HCT116 (cell line): ENCODE measurements at regions not wholly inside any gene's neighbourhood (a gene's known extent, or its start where the extent isn't known, plus 50 kb on each side); places are given as distances from the start of the nearest gene placed in this dataset.

ENCODE experiments used
- ATAC-seq: fragments of 200-7000 bp; cut with Tn5 transposase; 2 replicates; pipeline ENCODE4 v1.9.1; 2020; ENCODE audit warnings: mild to moderate bottlenecking, moderate library complexity
- BruUV-seq: library from RNA; stranded (reverse); fragments of 400-500 nt; replicated peaks from 2 replicates; lab custom pipeline; 2021; lab: Mats Ljungman, UMichigan
- CTCF ChIA-PET: fragments of 300-600 bp; sonication (Branson Sonifier 250); formaldehyde crosslinking; loops from one replicate; lab custom pipeline; 2021; ENCODE audit warnings: antibody characterized with exemption; lab: Charles Lee
- POLR2A ChIA-PET: fragments of 300-600, 350-600 bp; sonication (Branson Sonifier 250); formaldehyde crosslinking; loops from one replicate; lab custom pipeline; 2021; ENCODE audit warnings: antibody characterized with exemption; lab: Charles Lee
- RAD21 ChIA-PET, 2 experiments: fragments of 300-600 bp; sonication (Branson Sonifier 250); formaldehyde crosslinking; loops; one replicate each; lab custom pipeline; 2023; ENCODE audit warnings: low total read pairs in 2 of 2; ENCODE audit not compliant: uncharacterized antibody in 2 of 2, unreplicated experiment in 2 of 2, low non-redundant PET in 1 of 2; lab: Charles Lee
- DNase-seq: peaks from one replicate; pipeline ENCODE4 v3.0.0-alpha.2; 2010; ENCODE audit warnings: low read depth, low spot score
- H2AFZ ChIP-seq: fragments of 200-600 bp; shearing (Covaris generic), sonication (generic); 2 replicates; pipeline ENCODE4 v1.6.1; 2017; ENCODE audit warnings: low read depth, mixed run types, mixed read lengths, antibody characterized with exemption, low read length; ENCODE audit not compliant: poor library complexity, severe bottlenecking
- H3K27ac ChIP-seq: 2 replicates; pipeline ENCODE4 v1.5.1; 2012; ENCODE audit warnings: low read depth, low read length
- H3K27me3 ChIP-seq: fragments of 200-600 bp; sonication (generic); 2 replicates; pipeline ENCODE4 v1.6.1; 2016; ENCODE audit warnings: mixed run types, low read length, mixed read lengths; ENCODE audit not compliant: insufficient read depth
- H3K36me3 ChIP-seq, 2 experiments: fragments of 200-500 bp in 1 of 2; fragments of 200-600 bp in 1 of 2; sonication (Bioruptor generic) in 1 of 2; sonication (generic) in 1 of 2; 2 replicates each; pipeline versions ENCODE4 v1.5.1 to v1.6.1; 2014 to 2016; ENCODE audit warnings: low read length in 2 of 2, inconsistent platforms in 1 of 2, mixed read lengths in 1 of 2, mixed run types in 1 of 2; ENCODE audit not compliant: insufficient read depth in 2 of 2, control insufficient read depth in 1 of 2
- H3K4me1 ChIP-seq, 2 experiments: fragments of 200-600 bp in 1 of 2; sonication (generic) in 1 of 2; 2 replicates each; pipeline versions ENCODE4 v1.5.1 to v1.6.1; 2012 to 2017; ENCODE audit warnings: low read length in 2 of 2, inconsistent platforms in 1 of 2, mild to moderate bottlenecking in 1 of 2, mixed read lengths in 1 of 2, mixed run types in 1 of 2, moderate library complexity in 1 of 2; ENCODE audit not compliant: insufficient read depth in 2 of 2, control insufficient read depth in 1 of 2
- H3K4me2 ChIP-seq: fragments of 200-600 bp; sonication (generic); 2 replicates; pipeline ENCODE4 v1.6.1; 2017; ENCODE audit warnings: mixed run types, low read length, mixed read lengths
- H3K4me3 ChIP-seq, 2 experiments: fragments of 200-600 bp in 1 of 2; sonication (generic) in 1 of 2; replicated peaks in 1 of 2; 2 replicates each; pipeline ENCODE4 v1.5.1; 2011 to 2016; ENCODE audit warnings: low read length in 2 of 2, control low read depth in 1 of 2, low read depth in 1 of 2, mild to moderate bottlenecking in 1 of 2, mixed read lengths in 1 of 2, mixed run types in 1 of 2
- H3K79me2 ChIP-seq: fragments of 200-600 bp; sonication (generic); 2 replicates; pipeline ENCODE4 v1.6.1; 2017; ENCODE audit warnings: mild to moderate bottlenecking, mixed run types, low read length, moderate library complexity, mixed read lengths; ENCODE audit not compliant: insufficient read depth
- H3K9ac ChIP-seq: fragments of 200-600 bp; sonication (generic); 2 replicates; pipeline ENCODE4 v1.6.1; 2016; ENCODE audit warnings: low read length, mixed read lengths
- H3K9me2 ChIP-seq: fragments of 200-600 bp; sonication (generic), shearing (Covaris generic); 2 replicates; pipeline ENCODE4 v1.6.1; 2017; ENCODE audit warnings: mixed run types, mild to moderate bottlenecking, moderate library complexity; ENCODE audit not compliant: insufficient read depth
- H3K9me3 ChIP-seq, 2 experiments: fragments of 200-500 bp in 1 of 2; fragments of 200-600 bp in 1 of 2; sonication (Bioruptor generic) in 1 of 2; sonication (generic) in 1 of 2; 2 replicates each; pipeline ENCODE4 v1.6.1; 2014 to 2017; ENCODE audit warnings: low read length in 2 of 2, mixed read lengths in 2 of 2, inconsistent platforms in 1 of 2, low read depth in 1 of 2, mild to moderate bottlenecking in 1 of 2, mixed run types in 1 of 2, moderate library complexity in 1 of 2; ENCODE audit not compliant: control insufficient read depth in 1 of 2, insufficient read depth in 1 of 2
- H4K20me1 ChIP-seq: fragments of 200-600 bp; sonication (generic), shearing (Covaris generic); 2 replicates; pipeline ENCODE4 v1.6.1; 2017; ENCODE audit warnings: mixed run types, mild to moderate bottlenecking, moderate library complexity; ENCODE audit not compliant: insufficient read depth
- ATF3 ChIP-seq: IDR thresholded peaks from 2 replicates; pipeline ENCODE4 v1.6.1; 2012
- CTCF ChIP-seq, 3 experiments: fragments of 200-600 bp in 1 of 3; sonication (generic) in 1 of 3; IDR thresholded peaks in 2 of 3; conservative IDR thresholded peaks in 1 of 3; 2 replicates each; pipeline ENCODE4 v1.5.1; 2012 to 2017; ENCODE audit warnings: low read depth in 2 of 3, low read length in 2 of 3, antibody characterized with exemption in 1 of 3, borderline replicate concordance in 1 of 3, control low read depth in 1 of 3, mild to moderate bottlenecking in 1 of 3, mixed read lengths in 1 of 3, mixed run types in 1 of 3, moderate library complexity in 1 of 3; ENCODE audit not compliant: insufficient read depth in 1 of 3
- EGR1 ChIP-seq: IDR thresholded peaks from 2 replicates; pipeline ENCODE4 v1.6.1; 2012; ENCODE audit warnings: low read depth
- POLR2AphosphoS5 ChIP-seq: IDR thresholded peaks from 2 replicates; pipeline ENCODE4 v1.6.1; 2011; ENCODE audit warnings: mild to moderate bottlenecking, low read depth, low read length, moderate library complexity
- RAD21 ChIP-seq: IDR thresholded peaks from 2 replicates; pipeline ENCODE4 v1.6.1; 2012; ENCODE audit warnings: low read depth, mild to moderate bottlenecking
- REST ChIP-seq: IDR thresholded peaks from 2 replicates; pipeline ENCODE4 v1.6.1; 2012; ENCODE audit warnings: low read depth
- SP1 ChIP-seq: IDR thresholded peaks from 2 replicates; pipeline ENCODE4 v1.6.1; 2012; ENCODE audit warnings: low read depth
- ZFX ChIP-seq: fragments of 450-650 bp; IDR thresholded peaks from 2 replicates; pipeline ENCODE4 v1.6.1; 2017
- intact Hi-C: fragments of 100-400 bp; cut with micrococcal nuclease; formaldehyde crosslinking; loops from 2 replicates; pipeline ENCODE4 v1.10.0; 2022

- no TSS peak for BruUV-seq
- H3K9me3 ChIP-seq: no peaks in the 10 kb centered on the region
- H3K79me2 ChIP-seq: no peaks in the 10 kb centered on the region
- intact Hi-C loops: no loop called here
- CTCF ChIA-PET: no interaction called here
- H3K4me1 ChIP-seq: no peaks in the 10 kb centered on the region
- TF ChIP-seq CTCF (IDR thresholded peaks at IDR 0.05 in 2 of 3, conservative IDR thresholded peaks at IDR 0.05 in 1 of 3; ENCODE audit: borderline replicate concordance in 1 of 3, insufficient read depth in 1 of 3, low read depth in 2 of 3, low read length in 2 of 3): no peak
- no peak for TF ChIP-seq ZFX
- TF ChIP-seq ATF3: no peak
- TF ChIP-seq EGR1: no peak
- TF ChIP-seq REST: no peak
- TF ChIP-seq SP1: no peak
- TF ChIP-seq POLR2AphosphoS5: no peak
- TF ChIP-seq RAD21: no peak
- TF ChIP-seq, all 23 proteins: peak for 0
- Histone ChIP-seq H3K27ac (no peak overlapping the region), H3K36me3 (no peaks in the 10 kb centered on the region), H3K9ac (no peak overlapping the region), H3K4me3 (no peak overlapping the region), H2AFZ (no peak overlapping the region), H3K4me2 (no peak overlapping the region), H3K27me3 (no peaks in the 10 kb centered on the region), H3K9me2 (no peaks in the 10 kb centered on the region), H4K20me1 (no peaks in the 10 kb centered on the region)
- RAD21 ChIA-PET: no interaction called here
- ATAC-seq (no peak), DNase-seq (no peak)
- POLR2A ChIA-PET: no interaction called here
Observed at GRCh38 chr4:137694138-137694537, 161.8 kb upstream of the PCDH18 start.
